HCT116 (cell line): ENCODE measurements at regions not wholly inside any gene's neighbourhood (a gene's known extent, or its start where the extent isn't known, plus 50 kb on each side); places are given as distances from the start of the nearest gene placed in this dataset.

Source experiments
- ATAC-seq: fragments of 200-7000 bp; cut with Tn5 transposase; 2 replicates; pipeline ENCODE4 v1.9.1; 2020; ENCODE audit warnings: mild to moderate bottlenecking, moderate library complexity
- BruUV-seq: library from RNA; stranded (reverse); fragments of 400-500 nt; replicated peaks from 2 replicates; lab custom pipeline; 2021; lab: Mats Ljungman, UMichigan
- CTCF ChIA-PET: fragments of 300-600 bp; sonication (Branson Sonifier 250); formaldehyde crosslinking; loops from one replicate; lab custom pipeline; 2021; ENCODE audit warnings: antibody characterized with exemption; lab: Charles Lee
- POLR2A ChIA-PET: fragments of 300-600, 350-600 bp; sonication (Branson Sonifier 250); formaldehyde crosslinking; loops from one replicate; lab custom pipeline; 2021; ENCODE audit warnings: antibody characterized with exemption; lab: Charles Lee
- RAD21 ChIA-PET, 2 experiments: fragments of 300-600 bp; sonication (Branson Sonifier 250); formaldehyde crosslinking; loops; one replicate each; lab custom pipeline; 2023; ENCODE audit warnings: low total read pairs in 2 of 2; ENCODE audit not compliant: uncharacterized antibody in 2 of 2, unreplicated experiment in 2 of 2, low non-redundant PET in 1 of 2; lab: Charles Lee
- DNase-seq: peaks from one replicate; pipeline ENCODE4 v3.0.0-alpha.2; 2010; ENCODE audit warnings: low read depth, low spot score
- H2AFZ ChIP-seq: fragments of 200-600 bp; shearing (Covaris generic), sonication (generic); 2 replicates; pipeline ENCODE4 v1.6.1; 2017; ENCODE audit warnings: low read depth, mixed run types, mixed read lengths, antibody characterized with exemption, low read length; ENCODE audit not compliant: poor library complexity, severe bottlenecking
- H3K27ac ChIP-seq: 2 replicates; pipeline ENCODE4 v1.5.1; 2012; ENCODE audit warnings: low read depth, low read length
- H3K27me3 ChIP-seq: fragments of 200-600 bp; sonication (generic); 2 replicates; pipeline ENCODE4 v1.6.1; 2016; ENCODE audit warnings: mixed run types, low read length, mixed read lengths; ENCODE audit not compliant: insufficient read depth
- H3K36me3 ChIP-seq, 2 experiments: fragments of 200-500 bp in 1 of 2; fragments of 200-600 bp in 1 of 2; sonication (Bioruptor generic) in 1 of 2; sonication (generic) in 1 of 2; 2 replicates each; pipeline versions ENCODE4 v1.5.1 to v1.6.1; 2014 to 2016; ENCODE audit warnings: low read length in 2 of 2, inconsistent platforms in 1 of 2, mixed read lengths in 1 of 2, mixed run types in 1 of 2; ENCODE audit not compliant: insufficient read depth in 2 of 2, control insufficient read depth in 1 of 2
- H3K4me1 ChIP-seq, 2 experiments: fragments of 200-600 bp in 1 of 2; sonication (generic) in 1 of 2; 2 replicates each; pipeline versions ENCODE4 v1.5.1 to v1.6.1; 2012 to 2017; ENCODE audit warnings: low read length in 2 of 2, inconsistent platforms in 1 of 2, mild to moderate bottlenecking in 1 of 2, mixed read lengths in 1 of 2, mixed run types in 1 of 2, moderate library complexity in 1 of 2; ENCODE audit not compliant: insufficient read depth in 2 of 2, control insufficient read depth in 1 of 2
- H3K4me2 ChIP-seq: fragments of 200-600 bp; sonication (generic); 2 replicates; pipeline ENCODE4 v1.6.1; 2017; ENCODE audit warnings: mixed run types, low read length, mixed read lengths
- H3K4me3 ChIP-seq, 2 experiments: fragments of 200-600 bp in 1 of 2; sonication (generic) in 1 of 2; replicated peaks in 1 of 2; 2 replicates each; pipeline ENCODE4 v1.5.1; 2011 to 2016; ENCODE audit warnings: low read length in 2 of 2, control low read depth in 1 of 2, low read depth in 1 of 2, mild to moderate bottlenecking in 1 of 2, mixed read lengths in 1 of 2, mixed run types in 1 of 2
- H3K79me2 ChIP-seq: fragments of 200-600 bp; sonication (generic); 2 replicates; pipeline ENCODE4 v1.6.1; 2017; ENCODE audit warnings: mild to moderate bottlenecking, mixed run types, low read length, moderate library complexity, mixed read lengths; ENCODE audit not compliant: insufficient read depth
- H3K9ac ChIP-seq: fragments of 200-600 bp; sonication (generic); 2 replicates; pipeline ENCODE4 v1.6.1; 2016; ENCODE audit warnings: low read length, mixed read lengths
- H3K9me2 ChIP-seq: fragments of 200-600 bp; sonication (generic), shearing (Covaris generic); 2 replicates; pipeline ENCODE4 v1.6.1; 2017; ENCODE audit warnings: mixed run types, mild to moderate bottlenecking, moderate library complexity; ENCODE audit not compliant: insufficient read depth
- H3K9me3 ChIP-seq, 2 experiments: fragments of 200-500 bp in 1 of 2; fragments of 200-600 bp in 1 of 2; sonication (Bioruptor generic) in 1 of 2; sonication (generic) in 1 of 2; 2 replicates each; pipeline ENCODE4 v1.6.1; 2014 to 2017; ENCODE audit warnings: low read length in 2 of 2, mixed read lengths in 2 of 2, inconsistent platforms in 1 of 2, low read depth in 1 of 2, mild to moderate bottlenecking in 1 of 2, mixed run types in 1 of 2, moderate library complexity in 1 of 2; ENCODE audit not compliant: control insufficient read depth in 1 of 2, insufficient read depth in 1 of 2
- H4K20me1 ChIP-seq: fragments of 200-600 bp; sonication (generic), shearing (Covaris generic); 2 replicates; pipeline ENCODE4 v1.6.1; 2017; ENCODE audit warnings: mixed run types, mild to moderate bottlenecking, moderate library complexity; ENCODE audit not compliant: insufficient read depth
- ATF3 ChIP-seq: IDR thresholded peaks from 2 replicates; pipeline ENCODE4 v1.6.1; 2012
- CBX3 ChIP-seq: IDR thresholded peaks from 2 replicates; pipeline ENCODE4 v1.6.1; 2012; ENCODE audit warnings: low read depth
- CEBPB ChIP-seq: IDR thresholded peaks from 2 replicates; pipeline ENCODE4 v1.6.1; 2012; ENCODE audit warnings: low read depth
- CTCF ChIP-seq, 3 experiments: fragments of 200-600 bp in 1 of 3; sonication (generic) in 1 of 3; IDR thresholded peaks in 2 of 3; conservative IDR thresholded peaks in 1 of 3; 2 replicates each; pipeline ENCODE4 v1.5.1; 2012 to 2017; ENCODE audit warnings: low read depth in 2 of 3, low read length in 2 of 3, antibody characterized with exemption in 1 of 3, borderline replicate concordance in 1 of 3, control low read depth in 1 of 3, mild to moderate bottlenecking in 1 of 3, mixed read lengths in 1 of 3, mixed run types in 1 of 3, moderate library complexity in 1 of 3; ENCODE audit not compliant: insufficient read depth in 1 of 3
- ELF1 ChIP-seq: IDR thresholded peaks from 2 replicates; pipeline ENCODE4 v1.6.1; 2012; ENCODE audit warnings: low read depth, borderline replicate concordance
- EZH2 ChIP-seq: fragments of 200-600 bp; sonication (generic); IDR thresholded peaks from 2 replicates; pipeline ENCODE4 v1.6.1; 2017; ENCODE audit warnings: antibody characterized with exemption, mixed run types
- FOSL1 ChIP-seq: IDR thresholded peaks from 2 replicates; pipeline ENCODE4 v1.6.1; 2012; ENCODE audit warnings: low read depth
- JUND ChIP-seq: IDR thresholded peaks from 2 replicates; pipeline ENCODE4 v1.6.1; 2012
- MAX ChIP-seq: IDR thresholded peaks from 2 replicates; pipeline ENCODE4 v1.6.1; 2012
- POLR2A ChIP-seq: IDR thresholded peaks from 2 replicates; pipeline ENCODE4 v1.7.0; 2011; ENCODE audit warnings: borderline replicate concordance; ENCODE audit not compliant: insufficient read depth, insufficient read length; ENCODE audit errors: extremely low read depth
- POLR2AphosphoS5 ChIP-seq: IDR thresholded peaks from 2 replicates; pipeline ENCODE4 v1.6.1; 2011; ENCODE audit warnings: mild to moderate bottlenecking, low read depth, low read length, moderate library complexity
- RAD21 ChIP-seq: IDR thresholded peaks from 2 replicates; pipeline ENCODE4 v1.6.1; 2012; ENCODE audit warnings: low read depth, mild to moderate bottlenecking
- REST ChIP-seq: IDR thresholded peaks from 2 replicates; pipeline ENCODE4 v1.6.1; 2012; ENCODE audit warnings: low read depth
- SIN3A ChIP-seq: IDR thresholded peaks from 2 replicates; pipeline ENCODE4 v1.6.1; 2012; ENCODE audit warnings: low read depth
- SP1 ChIP-seq: IDR thresholded peaks from 2 replicates; pipeline ENCODE4 v1.6.1; 2012; ENCODE audit warnings: low read depth
- SRF ChIP-seq: IDR thresholded peaks from 2 replicates; pipeline ENCODE4 v1.6.1; 2012; ENCODE audit warnings: low read depth
- ZFX ChIP-seq: fragments of 450-650 bp; IDR thresholded peaks from 2 replicates; pipeline ENCODE4 v1.6.1; 2017
- ZNF274 ChIP-seq: fragments of 200-500 bp; sonication (Bioruptor generic); IDR thresholded peaks from 2 replicates; pipeline ENCODE4 v1.6.1; 2014; ENCODE audit warnings: mild to moderate bottlenecking, low read depth, low read length, inconsistent platforms
- intact Hi-C: fragments of 100-400 bp; cut with micrococcal nuclease; formaldehyde crosslinking; loops from 2 replicates; pipeline ENCODE4 v1.10.0; 2022

GRCh38 chr18:42520138-42520537 lies 565.1 kb downstream of the PIK3C3 start (continued):
- TF ChIP-seq REST (no peak), ATF3 (no peak), ZFX (no peak), CTCF (IDR thresholded peaks at IDR 0.05 in 2 of 3, conservative IDR thresholded peaks at IDR 0.05 in 1 of 3; ENCODE audit: borderline replicate concordance in 1 of 3, insufficient read depth in 1 of 3, low read depth in 2 of 3, low read length in 2 of 3) (no peak)

GRCh38 chr18:42525905-42526304 lies 570.9 kb downstream of the PIK3C3 start:
- Histone ChIP-seq H3K9me3 (peaks cover 10 to 20% of the 10 kb centered on the region in 2 experiments; a peak in 3 of 4 replicates), H2AFZ (no peak overlapping the region), H3K9ac (no peak overlapping the region), H3K36me3 (no peaks in the 10 kb centered on the region), H3K4me1 (no peaks in the 10 kb centered on the region), H3K27me3 (no peaks in the 10 kb centered on the region), H3K27ac (no peak overlapping the region), H3K79me2 (no peaks in the 10 kb centered on the region), H4K20me1 (no peaks in the 10 kb centered on the region), H3K4me2 (no peak overlapping the region), H3K4me3 (no peak overlapping the region), H3K9me2 (no peaks in the 10 kb centered on the region)
- ATAC-seq (no peak), DNase-seq (no peak)
- ChIA-PET RAD21 (no interaction called here), CTCF (no interaction called here), POLR2A (no interaction called here)
- intact Hi-C loops = no loop called here
- no TSS peak for BruUV-seq
- TF ChIP-seq EZH2 (no peak), REST (no peak), FOSL1 (no peak), JUND (no peak), MAX (no peak), SP1 (no peak), ZNF274 (no peak), POLR2A (no peak), SRF (no peak), SIN3A (no peak), RAD21 (no peak), CEBPB (no peak), ATF3 (no peak), ELF1 (no peak), POLR2AphosphoS5 (no peak), CBX3 (no peak)
